Smooth muscle cell (in vitro differentiated cells): ENCODE measurements at regions not wholly inside any gene's neighbourhood (a gene's known extent, or its start where the extent isn't known, plus 50 kb on each side); places are given as distances from the start of the nearest gene placed in this dataset.

Experiments used
- DNase-seq: peaks from one replicate; lab custom pipeline; 2025; ENCODE audit not compliant: unreplicated experiment; lab: John Stamatoyannopoulos, UW
- H2AFZ ChIP-seq: fragments of 200-600 bp; sonication (generic); 2 replicates; pipeline ENCODE4 v1.6.0; 2016; ENCODE audit warnings: antibody characterized with exemption, low read depth, mild to moderate bottlenecking
- H3F3A ChIP-seq: fragments of 200-600 bp; sonication (generic); 2 replicates; pipeline ENCODE4 v1.6.0; 2017; ENCODE audit warnings: antibody characterized with exemption, low read depth
- H3K27ac ChIP-seq: fragments of 200-600 bp; sonication (generic); 2 replicates; pipeline ENCODE4 v1.5.1; 2016; ENCODE audit warnings: low read depth, mild to moderate bottlenecking
- H3K27me3 ChIP-seq: fragments of 200-600 bp; sonication (generic); 2 replicates; pipeline ENCODE4 v1.6.1; 2016; ENCODE audit warnings: low read depth, mild to moderate bottlenecking
- H3K36me3 ChIP-seq: fragments of 200-600 bp; sonication (generic); 2 replicates; pipeline ENCODE4 v1.5.1; 2016; ENCODE audit warnings: low read depth
- H3K4me1 ChIP-seq: fragments of 200-600 bp; sonication (generic); 2 replicates; pipeline ENCODE4 v1.5.1; 2016; ENCODE audit warnings: low read depth
- H3K4me2 ChIP-seq: fragments of 200-600 bp; sonication (generic); 2 replicates; pipeline ENCODE4 v1.6.0; 2016; ENCODE audit warnings: mild to moderate bottlenecking
- H3K4me3 ChIP-seq: fragments of 200-600 bp; sonication (generic); 2 replicates; pipeline ENCODE4 v1.5.1; 2016; ENCODE audit warnings: mild to moderate bottlenecking
- H3K79me2 ChIP-seq: fragments of 200-600 bp; sonication (generic); 2 replicates; pipeline ENCODE4 v1.6.0; 2016; ENCODE audit warnings: low read depth, mild to moderate bottlenecking
- H3K9ac ChIP-seq: fragments of 200-600 bp; sonication (generic); 2 replicates; pipeline ENCODE4 v1.6.0; 2016; ENCODE audit warnings: low read depth
- H3K9me3 ChIP-seq: fragments of 200-600 bp; sonication (generic); replicated peaks from 2 replicates; pipeline ENCODE4 v1.5.1; 2016; ENCODE audit warnings: low read depth
- H4K20me1 ChIP-seq: fragments of 200-600 bp; sonication (generic); 2 replicates; pipeline ENCODE4 v1.6.0; 2016; ENCODE audit warnings: low read depth
- CTCF ChIP-seq: fragments of 200-600 bp; sonication (generic); IDR thresholded peaks from 2 replicates; pipeline ENCODE4 v1.5.1; 2017; ENCODE audit warnings: borderline replicate concordance, mild to moderate bottlenecking, antibody characterized with exemption; ENCODE audit not compliant: insufficient read depth, poor library complexity, severe bottlenecking
- WGBS: methylation state at CpG from one replicate; pipeline ENCODE4 v1.1.7; 2016; ENCODE audit warnings: low lambda C conversion rate; 5-methylcytosine and 5-hydroxymethylcytosine counted together

GRCh38 chr1:78224246-78224785 is 178.6 kb downstream of the GIPC2 start:
- no peak overlapping the region for H2AFZ ChIP-seq
- no peaks in the 10 kb centered on the region for H4K20me1 ChIP-seq
- H3K4me3 ChIP-seq, result no peak overlapping the region
- H3K4me1 ChIP-seq, result peaks cover 8% of the 10 kb centered on the region
- H3K9ac ChIP-seq, result no peak overlapping the region
- DNase-seq, result no peak
- H3K4me2 ChIP-seq, result no peak overlapping the region
- H3K79me2 ChIP-seq, result no peaks in the 10 kb centered on the region
- H3K36me3 ChIP-seq, result no peaks in the 10 kb centered on the region
- no peaks in the 10 kb centered on the region for H3F3A ChIP-seq
- H3K27me3 ChIP-seq, result peaks cover 7% of the 10 kb centered on the region
- no peak overlapping the region for H3K27ac ChIP-seq
- TF ChIP-seq CTCF, result no peak
- H3K9me3 ChIP-seq, result no peaks in the 10 kb centered on the region

GRCh38 chr1:78224861-78225552 is 179.2 kb downstream of the GIPC2 start:
- H3K4me1 ChIP-seq, result peaks cover 8% of the 10 kb centered on the region
- TF ChIP-seq CTCF, result no peak
- H3K36me3 ChIP-seq, result no peaks in the 10 kb centered on the region

GRCh38 chr1:78226784-78227183 is 181.0 kb downstream of the GIPC2 start:
- Histone ChIP-seq H3F3A (no peaks in the 10 kb centered on the region), H3K27me3 (peaks cover 7% of the 10 kb centered on the region), H3K4me3 (no peak overlapping the region), H3K79me2 (no peaks in the 10 kb centered on the region), H3K9ac (no peak overlapping the region), H4K20me1 (no peaks in the 10 kb centered on the region), H2AFZ (no peak overlapping the region), H3K4me1 (peaks cover 8% of the 10 kb centered on the region), H3K27ac (no peak overlapping the region), H3K36me3 (no peaks in the 10 kb centered on the region), H3K4me2 (no peak overlapping the region), H3K9me3 (no peaks in the 10 kb centered on the region)
- no peak for DNase-seq
- TF ChIP-seq CTCF, result no peak
- WGBS, result 88% methylated on average over 3 of the region's 3 CpGs

More at GRCh38 chr1:78224861-78225552, 179.2 kb downstream of the GIPC2 start:
- H3K4me2 ChIP-seq, result no peak overlapping the region
- no peaks in the 10 kb centered on the region for H3K9me3 ChIP-seq
- no peak overlapping the region for H3K4me3 ChIP-seq
- no peak overlapping the region for H3K9ac ChIP-seq
- H3K27ac ChIP-seq, result no peak overlapping the region
- peaks cover 7% of the 10 kb centered on the region for H3K27me3 ChIP-seq
- no peaks in the 10 kb centered on the region for H3K79me2 ChIP-seq
- no peak overlapping the region for H2AFZ ChIP-seq
- no peak for DNase-seq
- H3F3A ChIP-seq, result no peaks in the 10 kb centered on the region
- 42% methylated on average over 3 of the region's 3 CpGs for WGBS
- H4K20me1 ChIP-seq, result no peaks in the 10 kb centered on the region
